T-helper 9 cell (primary cell): ENCODE measurements at regions not wholly inside any gene's neighbourhood (a gene's known extent, or its start where the extent isn't known, plus 50 kb on each side); places are given as distances from the start of the nearest gene placed in this dataset.
"Not testable (repeated sequence)": the region's sequence is repeated elsewhere in the genome, so short reads cannot be mapped to it uniquely, and the experiment has no call there.

Experiments
- DNase-seq: peaks from one replicate; pipeline ENCODE4 v3.0.0-alpha.2; 2020

DNA sequence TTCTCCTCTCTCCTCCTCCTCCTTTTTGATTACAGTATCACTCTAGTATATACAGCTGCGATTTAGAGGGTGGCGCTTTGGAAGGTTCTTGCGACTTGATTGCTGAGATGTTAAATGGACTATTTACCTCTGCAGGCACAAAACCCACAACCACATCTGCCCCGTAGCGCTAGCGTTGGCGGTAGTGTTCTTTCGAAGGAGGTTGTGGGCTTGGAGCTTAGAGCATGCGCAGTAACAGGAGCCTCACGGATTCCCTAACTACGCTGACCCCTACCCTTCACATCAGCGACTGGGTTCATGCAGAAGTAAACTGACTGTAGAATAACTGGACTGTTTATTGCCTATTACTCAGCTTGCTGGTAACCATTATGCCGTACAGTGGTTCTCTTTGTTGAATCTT, 58.0 kb downstream of the CGGBP1 start:
- DNase-seq: no peak

DNA sequence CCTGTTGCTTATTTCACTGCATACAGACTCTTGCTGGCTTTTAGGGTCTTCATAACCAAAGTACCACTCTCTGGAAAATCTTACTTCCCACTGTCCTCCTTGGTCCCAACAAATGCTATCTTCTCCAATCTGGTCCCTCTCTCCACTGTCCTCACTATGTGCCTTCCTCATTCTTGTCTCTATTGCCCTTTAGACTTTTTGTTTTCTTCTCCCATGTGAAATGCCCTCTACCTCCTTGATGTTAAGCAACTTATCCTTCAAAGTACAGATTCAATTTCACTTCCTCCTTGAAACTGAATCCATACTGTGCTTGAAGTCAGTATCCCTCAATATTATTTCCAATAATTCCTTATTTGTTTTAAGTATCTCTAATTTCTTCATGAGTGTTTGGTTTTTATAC, 60.8 kb downstream of the CGGBP1 start:
- no peak for DNase-seq

DNA sequence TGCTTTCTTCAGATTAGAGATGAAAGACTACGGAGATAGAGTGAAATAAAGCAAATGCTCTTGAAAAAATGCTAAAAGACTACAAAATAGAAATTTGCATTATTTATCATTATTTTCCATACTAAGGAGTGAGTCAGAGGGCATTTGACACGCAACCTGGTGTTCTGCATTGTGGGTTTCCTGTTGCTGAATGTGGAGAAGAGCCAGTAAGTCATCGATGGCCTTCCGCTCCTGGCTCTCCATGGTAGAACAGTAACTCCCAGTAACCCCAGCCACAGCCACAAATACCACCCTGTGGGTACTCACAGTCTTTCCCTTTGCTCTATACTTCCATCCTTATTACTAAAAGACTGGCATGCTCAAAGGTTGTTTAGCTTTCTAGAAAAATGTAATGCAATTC, 61.5 kb downstream of the CGGBP1 start:
- peak; percentile 7 for DNase-seq

DNA sequence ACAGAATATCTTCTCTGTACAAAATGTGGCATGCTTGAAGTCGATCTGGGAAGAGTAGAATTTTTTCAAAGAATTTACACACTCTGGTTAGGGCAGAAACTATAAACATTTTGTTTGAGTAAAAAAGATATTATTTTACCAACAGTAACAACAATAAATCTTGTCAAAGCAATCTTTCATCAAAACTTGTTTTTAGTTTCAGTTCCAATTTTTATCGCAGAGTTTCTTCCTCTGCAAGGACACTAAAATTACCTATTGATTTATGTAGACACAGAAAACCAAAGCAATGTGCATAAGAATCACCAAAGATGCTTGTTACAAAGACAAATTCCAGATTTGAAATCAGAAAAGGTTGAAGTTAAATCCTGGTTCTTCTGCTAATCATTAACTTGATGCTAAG, 61.9 kb downstream of the CGGBP1 start:
- no peak for DNase-seq

DNA sequence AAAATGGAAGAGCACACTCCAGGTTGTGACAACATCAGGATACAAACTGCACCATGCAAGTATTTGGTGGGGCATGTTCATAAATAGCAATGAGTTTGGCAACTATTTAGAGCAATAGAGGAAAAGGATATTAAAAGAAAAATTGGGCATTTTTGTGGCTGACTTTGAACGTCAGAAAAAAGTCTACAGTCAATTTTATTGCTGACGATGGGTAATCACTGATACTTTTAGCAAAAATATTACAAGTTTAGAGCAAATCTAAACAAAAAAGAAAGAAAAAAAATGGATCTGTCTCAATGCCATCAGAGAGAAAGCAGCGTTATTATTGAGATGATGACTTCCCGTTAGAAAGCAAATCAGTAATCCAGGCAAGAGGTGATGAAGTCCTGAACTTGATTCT, 65.2 kb downstream of the CGGBP1 start:
- DNase-seq: no peak

DNA sequence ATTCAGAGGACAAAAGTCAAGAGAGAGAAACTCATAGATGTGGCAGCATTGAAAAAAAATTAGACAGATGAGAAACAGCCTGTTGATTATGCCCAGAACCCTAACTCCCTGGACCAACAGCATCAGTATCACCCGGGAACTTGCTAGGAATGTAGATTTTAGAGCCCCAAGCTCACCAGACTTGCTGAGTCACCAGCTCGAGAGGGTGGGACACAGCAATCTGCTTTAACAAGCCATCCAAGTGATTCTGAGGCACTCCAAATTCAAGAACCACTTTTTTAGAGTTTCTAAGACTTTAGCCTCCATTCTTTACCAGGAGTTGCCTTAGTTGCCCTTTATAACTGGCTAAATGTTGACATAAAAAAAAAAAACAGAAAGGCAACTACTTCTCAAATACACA, 70.9 kb downstream of the CGGBP1 start:
- DNase-seq: no peak

DNA sequence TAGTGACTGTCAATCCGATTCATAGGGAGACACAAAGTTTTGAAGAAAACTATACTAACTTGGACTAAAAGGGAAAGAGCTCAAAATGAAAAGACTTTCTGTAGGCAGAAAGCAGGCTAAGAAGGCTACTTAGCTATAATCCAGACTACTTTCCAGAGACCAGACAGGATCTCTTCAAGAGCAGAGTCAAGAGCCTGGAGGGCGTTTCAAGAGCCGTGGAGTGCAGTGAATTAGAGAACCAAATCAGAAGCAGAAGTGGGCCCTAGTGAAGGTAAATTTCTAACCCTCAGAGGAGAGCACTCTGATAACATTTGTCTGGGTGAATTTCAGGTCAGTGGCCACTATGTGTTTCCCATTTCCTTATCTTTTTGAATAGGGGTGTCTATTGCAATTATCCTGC, 76.4 kb downstream of the CGGBP1 start:
- no peak for DNase-seq

DNA sequence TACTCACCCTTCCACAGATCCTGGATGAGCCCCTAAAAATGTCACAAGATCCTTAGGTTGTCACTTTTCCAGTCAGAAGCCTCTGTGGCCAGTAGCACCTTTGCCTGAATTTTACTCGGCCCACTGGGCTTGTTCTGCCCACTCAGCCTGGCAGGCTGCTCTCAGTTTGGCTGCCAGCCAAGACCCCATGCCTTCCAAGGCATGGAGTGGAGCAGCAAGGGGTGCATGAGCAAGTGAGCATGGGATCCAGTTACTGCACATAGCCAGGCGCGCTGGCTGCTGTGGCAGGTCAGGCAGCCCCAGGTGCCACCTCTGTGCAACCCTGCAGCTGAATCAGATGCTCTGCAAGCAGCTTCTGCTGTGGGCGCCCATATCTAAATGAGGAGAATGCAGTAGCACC, 79.3 kb downstream of the CGGBP1 start:
- no peak for DNase-seq

DNA sequence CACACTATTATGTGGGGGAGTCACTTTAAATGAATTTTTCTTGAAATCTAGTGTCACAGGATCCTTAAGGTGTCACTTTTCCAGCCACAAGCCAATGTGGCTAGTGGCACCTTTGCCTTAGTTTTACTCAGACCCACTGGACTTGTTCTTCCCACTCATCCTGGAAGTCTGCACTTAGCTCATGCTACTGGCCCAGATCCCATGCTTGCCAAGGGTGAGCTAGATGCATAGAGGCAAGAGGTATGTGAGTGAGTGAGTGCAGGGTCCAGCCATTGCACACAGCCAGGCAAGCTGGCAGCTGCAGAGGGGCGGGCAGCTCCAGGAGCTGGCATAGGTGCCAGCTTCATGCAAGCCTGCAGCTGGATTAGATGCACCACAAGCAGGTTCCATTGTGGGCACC, 81.0 kb downstream of the CGGBP1 start:
- DNase-seq: no peak

DNA sequence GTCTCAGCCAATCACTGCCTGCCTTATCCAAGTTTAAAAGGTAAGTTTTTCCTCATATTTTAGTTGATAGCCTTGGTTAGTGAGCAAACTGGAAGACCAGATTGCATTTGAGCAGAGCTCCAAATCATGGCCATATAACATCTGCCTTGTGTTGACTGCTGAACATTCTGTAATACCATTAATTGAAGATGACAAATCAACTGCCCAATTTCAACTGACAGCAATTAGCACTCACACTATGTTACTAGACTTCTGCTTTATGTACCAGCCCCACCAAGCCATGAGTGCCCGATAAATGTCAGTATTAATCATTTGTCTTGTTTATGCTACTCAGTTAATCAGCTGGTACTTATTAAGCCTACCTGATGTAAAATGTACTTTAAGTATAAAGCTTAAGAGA, 83.1 kb downstream of the CGGBP1 start:
- no peak for DNase-seq

DNA sequence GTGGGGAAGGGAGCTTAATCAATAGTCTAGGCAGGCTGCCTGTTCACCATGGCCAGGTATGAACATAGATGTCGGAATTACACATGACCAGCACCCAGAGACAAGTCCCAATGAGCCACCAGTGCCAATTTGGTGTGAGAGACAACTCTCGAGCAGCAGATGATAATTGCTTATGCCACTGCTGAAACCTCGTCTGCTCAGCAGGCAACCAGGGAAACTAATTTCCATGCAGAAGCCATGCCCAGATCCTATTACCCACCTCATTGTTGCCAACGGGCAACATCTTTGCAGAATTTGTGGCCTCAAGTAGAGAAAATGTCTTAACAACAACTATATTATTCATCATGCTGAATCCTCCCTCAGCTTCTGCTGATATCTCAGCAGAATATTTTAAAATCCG, 84.9 kb downstream of the CGGBP1 start:
- no peak for DNase-seq

DNA sequence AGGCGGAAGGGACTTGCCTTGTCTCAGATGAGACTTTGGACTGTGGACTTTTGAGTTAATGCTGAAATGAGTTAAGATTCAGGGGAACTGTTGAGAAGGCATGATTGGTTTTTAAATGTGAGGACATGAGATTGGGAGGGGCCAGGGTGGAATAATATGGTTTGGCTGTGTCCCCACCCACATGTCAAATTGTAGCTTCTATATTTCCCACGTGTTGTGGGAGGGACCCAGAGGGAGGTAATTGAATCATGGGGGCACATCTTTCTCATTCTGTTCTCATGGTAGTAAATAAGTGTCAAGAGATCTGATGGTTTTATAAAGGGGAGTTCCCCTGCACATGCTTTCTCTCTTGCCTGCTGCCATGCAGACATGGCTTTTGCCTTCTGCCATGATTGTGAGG, 89.2 kb downstream of the CGGBP1 start:
- DNase-seq: no peak

DNA sequence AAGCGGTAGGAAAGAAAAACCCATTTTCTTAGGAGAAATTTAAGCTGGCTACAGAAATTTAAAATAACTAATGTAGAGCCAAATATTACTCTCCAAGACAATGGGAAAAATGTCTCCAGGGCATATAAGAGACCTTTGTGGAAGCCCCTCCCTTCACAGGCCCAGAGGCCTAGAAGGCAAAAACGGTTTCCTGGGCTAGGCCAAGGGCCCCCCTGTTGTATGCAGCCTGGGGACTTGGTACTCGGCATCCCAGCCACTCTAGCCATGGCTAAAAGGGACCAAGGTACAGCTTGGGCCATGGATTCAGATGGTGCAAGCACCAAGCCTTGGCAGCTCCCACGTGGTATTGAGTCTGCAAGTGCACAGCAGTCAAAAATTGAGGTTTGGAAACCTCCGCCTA, 90.1 kb downstream of the CGGBP1 start:
- no peak for DNase-seq

DNA sequence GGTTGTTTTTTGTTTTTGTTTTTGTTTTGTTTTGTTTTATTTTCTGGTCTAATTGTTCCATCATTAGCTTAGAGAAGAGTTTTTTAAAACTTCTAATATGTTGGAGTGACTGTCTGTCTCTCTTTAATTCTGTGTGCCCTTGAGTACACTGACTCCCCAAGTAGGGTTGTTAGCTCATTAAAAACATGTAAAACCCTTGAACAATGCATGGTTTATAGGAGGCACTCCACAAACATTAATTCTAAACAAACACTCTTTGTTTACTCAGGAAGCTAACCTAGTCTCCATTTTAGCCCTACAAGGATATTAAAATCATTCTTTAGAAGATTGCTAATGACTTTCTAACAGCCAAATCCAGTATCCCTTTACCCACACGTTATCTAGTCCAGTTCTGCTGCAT, 100.5 kb downstream of the CGGBP1 start:
- no peak for DNase-seq

DNA sequence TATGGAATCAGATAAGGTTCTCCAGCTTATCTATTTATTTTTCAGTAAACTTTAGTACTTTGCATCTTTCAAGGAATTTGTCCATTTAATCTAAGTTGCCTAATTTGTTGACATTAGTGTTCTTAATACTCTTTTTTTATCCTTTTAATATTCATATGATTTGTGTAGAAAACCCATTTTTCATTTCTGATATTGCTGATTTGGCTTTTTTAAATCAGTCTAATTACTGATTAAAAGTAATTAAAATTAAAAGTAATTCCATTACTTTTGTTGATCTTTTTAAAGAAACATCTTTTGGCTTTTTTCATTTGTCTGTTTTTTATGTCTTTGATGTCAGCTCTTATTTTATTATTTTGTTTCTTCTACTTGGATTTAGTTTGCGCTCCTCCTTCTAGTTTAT, 101.2 kb downstream of the CGGBP1 start:
- DNase-seq: no peak

DNA sequence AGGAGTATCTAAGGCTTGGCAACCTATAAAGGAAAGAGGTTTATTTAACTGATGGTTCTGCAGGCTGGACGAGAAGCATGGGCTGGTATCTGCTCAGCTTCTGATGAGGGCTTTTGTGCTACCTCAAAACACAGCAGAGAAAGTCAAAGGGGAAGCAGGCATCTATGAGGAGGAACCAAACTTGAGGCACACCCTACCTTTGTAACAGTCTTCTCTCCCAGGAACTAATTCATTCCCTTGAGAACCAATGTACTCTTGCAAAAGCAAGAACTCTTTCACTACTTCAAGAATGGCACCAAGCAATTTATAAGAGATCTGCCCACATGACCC, 109.0 kb downstream of the CGGBP1 start:
- no peak for DNase-seq

DNA sequence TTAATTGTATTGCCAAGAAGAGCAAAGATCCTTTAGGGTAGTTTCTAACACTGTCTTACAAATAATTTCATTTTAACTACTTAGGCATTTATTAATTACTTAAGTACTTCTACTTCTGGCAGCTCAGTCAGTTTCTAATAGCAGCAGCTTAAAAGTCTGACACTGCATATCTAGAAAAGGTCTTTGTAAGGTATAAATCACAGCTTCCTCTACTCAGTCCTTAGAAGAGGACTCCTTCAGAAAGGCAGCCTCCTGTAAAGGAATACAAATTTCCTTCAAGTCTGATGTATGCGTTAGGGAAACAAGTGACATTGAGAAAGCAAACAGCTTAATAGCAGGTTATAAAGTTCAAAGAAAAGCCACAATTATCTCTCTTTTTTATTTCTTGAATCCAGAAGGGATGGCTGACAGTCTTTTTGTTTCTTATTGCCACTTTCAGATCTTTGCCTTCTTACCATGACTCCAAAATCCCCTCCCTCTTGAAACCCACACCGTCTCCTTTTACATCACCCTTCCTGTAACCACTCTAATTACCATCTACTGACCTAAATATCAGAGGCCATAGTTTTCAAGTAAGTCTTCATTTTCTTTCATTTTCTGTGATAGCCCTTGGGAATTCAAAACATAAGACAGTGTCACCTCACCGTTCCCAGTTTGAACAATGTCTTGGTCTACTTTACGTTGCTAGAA, 109.5 kb downstream of the CGGBP1 start:
- no peak for DNase-seq

DNA sequence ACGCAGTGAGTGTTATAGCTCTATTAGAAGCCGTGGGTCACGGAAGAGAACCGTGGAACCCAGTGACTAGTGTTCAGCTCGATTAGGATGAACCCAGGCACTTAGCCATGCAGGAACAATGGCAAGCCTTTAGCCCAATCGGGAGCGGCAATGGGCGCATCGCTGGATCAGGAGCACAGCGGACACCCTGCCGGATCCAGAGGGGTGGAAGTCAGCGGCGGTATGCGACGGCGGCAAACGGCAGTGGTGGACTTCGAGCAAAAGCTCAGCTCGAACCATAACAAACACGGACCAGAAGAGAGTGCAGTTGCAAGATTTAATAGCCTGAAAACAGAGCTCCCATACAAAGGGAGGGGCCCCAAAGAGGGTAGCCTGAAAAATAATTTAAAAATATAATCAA, 112.8 kb downstream of the CGGBP1 start:
- DNase-seq: not testable (repeated sequence)

DNA sequence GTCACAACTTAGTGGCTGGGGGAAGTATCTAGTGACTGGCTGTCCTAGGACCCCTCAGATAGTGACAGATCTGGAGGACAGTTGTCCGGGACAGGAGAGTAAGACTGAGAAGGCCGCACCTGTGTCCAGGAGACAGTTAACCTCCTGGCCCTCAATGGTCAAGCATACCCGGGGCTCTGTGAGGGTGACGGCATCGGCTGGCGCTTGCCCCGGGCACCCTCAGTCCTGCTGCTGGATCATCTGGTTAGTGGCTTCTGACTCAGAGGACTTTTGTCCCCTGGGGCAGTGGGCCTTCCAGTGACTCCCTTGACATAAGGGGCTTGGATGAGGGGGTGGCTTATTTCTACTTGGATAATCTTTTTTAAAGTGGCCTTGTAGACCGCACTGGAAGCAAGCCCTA, 116.5 kb downstream of the CGGBP1 start:
- DNase-seq: not testable (repeated sequence)

DNA sequence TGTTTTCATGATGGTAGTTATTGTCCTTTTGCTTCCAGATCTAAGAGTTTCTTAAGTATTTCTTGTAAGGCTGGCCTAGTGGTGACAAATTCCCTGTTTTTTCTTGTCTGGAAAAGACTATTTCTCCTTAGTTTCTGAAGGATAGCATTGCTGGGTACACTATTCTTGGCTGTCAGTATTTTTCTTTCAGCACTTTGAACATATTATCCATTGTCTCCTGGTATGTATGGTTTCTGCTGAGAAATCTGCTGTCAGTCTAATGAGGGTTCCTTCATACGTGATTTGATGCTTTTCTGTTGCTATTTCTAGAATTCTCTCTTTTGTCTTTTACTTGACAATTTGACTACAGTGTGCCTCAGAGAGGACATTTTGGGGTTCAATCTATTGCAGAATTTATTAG, 134.3 kb downstream of the CGGBP1 start:
- DNase-seq: no peak

DNA sequence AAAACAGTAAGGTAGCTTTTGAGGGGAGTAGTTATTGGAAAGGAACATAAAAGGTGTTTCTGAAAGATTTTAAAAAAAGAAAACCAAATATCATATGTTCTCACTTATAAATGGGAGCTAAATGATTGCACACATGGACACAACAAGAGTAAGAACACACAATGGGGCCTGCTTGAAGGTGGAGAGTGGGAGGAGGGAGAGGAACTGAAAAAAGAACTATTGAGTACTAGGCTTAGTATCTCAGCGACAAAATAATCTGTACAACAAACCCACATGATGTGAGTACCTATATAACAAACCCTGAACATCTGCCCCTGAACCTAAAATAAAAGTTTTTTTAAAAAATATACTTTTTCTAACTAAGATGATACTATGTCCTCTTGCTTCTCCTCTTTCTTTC, 138.3 kb downstream of the CGGBP1 start:
- DNase-seq: no peak

DNA sequence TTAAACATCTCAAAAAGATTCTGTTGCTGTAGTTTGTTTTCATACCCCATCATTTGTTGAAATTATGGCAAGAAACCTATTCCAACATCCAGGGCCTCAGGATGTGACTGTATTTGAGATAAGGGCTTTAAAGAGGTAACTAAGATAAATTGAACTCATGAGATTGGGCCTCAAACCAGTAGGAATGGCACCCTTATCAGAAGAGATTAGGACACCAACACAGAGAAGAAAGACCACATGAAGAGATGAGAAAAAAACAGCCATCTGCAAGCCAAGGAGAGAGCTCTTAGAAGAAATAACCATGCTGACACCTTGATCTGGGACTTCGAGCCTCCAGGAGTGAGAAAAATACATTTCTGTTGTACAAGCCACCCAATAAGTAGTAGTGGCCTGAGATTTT, 157.7 kb downstream of the CGGBP1 start:
- DNase-seq: no peak

DNA sequence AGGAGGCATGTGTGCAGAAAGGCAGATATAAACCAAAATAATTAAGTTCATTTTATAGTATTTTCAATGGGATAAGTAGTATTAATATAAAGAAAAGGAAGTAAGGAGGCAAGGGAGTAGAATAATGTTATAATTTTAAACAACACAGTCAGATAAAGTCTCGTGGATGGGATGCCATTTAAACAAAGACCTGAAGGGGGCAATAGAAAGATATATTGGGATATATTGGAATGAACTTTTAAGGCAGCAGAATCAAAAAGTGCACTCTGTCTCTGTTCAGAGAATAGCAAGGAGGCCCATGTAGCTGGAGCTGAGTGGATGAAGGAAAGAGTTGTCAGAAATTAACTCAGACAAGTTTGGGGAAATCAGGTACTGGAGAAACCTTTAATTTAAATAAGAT, 158.7 kb downstream of the CGGBP1 start:
- no peak for DNase-seq

DNA sequence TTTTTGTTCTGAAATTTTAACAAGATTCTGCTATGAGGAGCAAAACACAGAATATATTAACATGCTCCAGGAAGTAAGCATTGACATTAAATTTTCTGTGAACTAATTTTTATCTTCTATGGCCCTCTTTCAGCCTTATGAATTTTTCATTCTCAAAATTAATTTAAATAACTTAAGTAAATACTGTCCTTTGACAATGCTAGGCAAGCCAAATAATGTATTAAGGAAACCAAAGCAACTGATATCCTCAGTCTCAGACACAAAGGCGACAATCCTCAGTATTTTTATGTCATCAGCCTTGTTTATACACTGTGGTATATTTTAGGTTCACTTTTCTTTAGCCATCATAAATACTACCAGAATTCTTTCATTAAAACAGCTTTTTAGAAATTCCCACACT, 159.8 kb downstream of the CGGBP1 start:
- no peak for DNase-seq

DNA sequence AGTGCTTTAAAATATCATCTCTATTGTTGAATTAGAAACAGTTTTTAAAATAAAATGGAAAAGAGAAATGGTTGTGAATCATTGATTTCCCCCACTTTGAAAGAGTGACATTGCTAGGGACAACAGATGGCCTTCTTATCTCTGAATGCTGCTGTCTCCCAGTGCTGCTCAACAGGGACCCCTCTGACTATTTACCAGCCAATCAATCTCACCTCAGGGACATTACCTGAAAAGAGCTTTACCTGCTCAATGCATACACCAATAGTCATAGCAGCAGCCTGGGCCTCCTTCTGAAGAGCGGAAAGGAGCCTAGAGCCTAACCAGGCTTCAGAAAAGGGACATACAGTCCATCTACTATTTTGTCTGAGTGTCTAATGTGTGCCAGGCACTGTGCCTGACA, 162.8 kb downstream of the CGGBP1 start:
- DNase-seq: no peak

DNA sequence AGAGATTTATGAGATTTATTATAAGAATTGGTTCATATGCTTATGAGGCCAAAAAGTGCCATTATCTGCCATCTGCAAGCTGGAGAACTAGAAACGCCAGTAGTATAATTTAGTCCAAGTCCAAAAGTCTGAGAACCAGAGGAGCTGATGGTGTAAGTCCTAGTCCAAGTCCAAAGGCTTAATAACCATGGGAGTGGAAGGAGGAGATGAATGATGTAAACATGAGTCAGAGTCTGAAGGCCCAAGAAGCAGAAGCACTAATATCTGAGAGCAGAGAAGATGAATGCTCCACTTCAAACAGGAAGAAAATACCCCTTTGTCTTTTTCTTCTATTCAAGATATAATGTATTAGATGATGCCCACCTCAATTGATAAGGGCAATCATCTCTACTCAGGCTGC, 185.7 kb downstream of the CGGBP1 start:
- DNase-seq: no peak
